ENCODE measurements at regions not wholly inside any gene's neighbourhood (a gene's known extent, or its start where the extent isn't known, plus 50 kb on each side); places are given as distances from the start of the nearest gene placed in this dataset.

DNA sequence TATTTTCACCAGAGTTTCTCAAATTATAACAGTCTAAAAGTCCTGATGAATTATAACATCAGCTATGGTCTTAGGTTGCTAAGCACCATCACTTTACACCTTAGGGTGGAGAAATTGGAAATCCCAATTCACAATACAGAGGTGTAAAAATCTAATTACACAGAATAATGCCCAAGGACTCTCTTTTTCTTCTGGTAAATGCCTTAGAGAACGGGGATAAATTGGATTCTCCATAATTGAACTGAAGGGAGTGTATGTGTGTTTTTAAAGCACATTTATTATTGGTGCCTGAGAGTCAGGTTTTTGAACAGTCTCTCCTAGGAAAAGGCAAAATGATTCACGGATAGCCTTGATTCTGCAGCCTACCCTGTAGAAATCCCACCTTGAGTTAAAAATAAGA lies 66.8 kb downstream of the NIBAN1 start:
- no peak for TF ChIP-seq CHD2 (IDR thresholded peaks at IDR 0.05; ENCODE audit: low read depth, low read length)
- no peak for TF ChIP-seq ZNF616 (CRISPR knock-in tag; IDR thresholded peaks at IDR 0.05; ENCODE audit: low read depth)
- TF ChIP-seq, protein P1, sequence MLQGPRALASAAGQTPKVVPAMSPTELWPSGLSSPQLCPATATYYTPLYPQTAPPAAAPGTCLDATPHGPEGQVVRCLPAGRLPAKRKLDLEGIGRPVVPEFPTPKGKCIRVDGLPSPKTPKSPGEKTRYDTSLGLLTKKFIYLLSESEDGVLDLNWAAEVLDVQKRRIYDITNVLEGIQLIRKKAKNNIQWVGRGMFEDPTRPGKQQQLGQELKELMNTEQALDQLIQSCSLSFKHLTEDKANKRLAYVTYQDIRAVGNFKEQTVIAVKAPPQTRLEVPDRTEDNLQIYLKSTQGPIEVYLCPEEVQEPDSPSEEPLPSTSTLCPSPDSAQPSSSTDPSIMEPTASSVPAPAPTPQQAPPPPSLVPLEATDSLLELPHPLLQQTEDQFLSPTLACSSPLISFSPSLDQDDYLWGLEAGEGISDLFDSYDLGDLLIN (CRISPR knock-in tag; IDR thresholded peaks at IDR 0.05; ENCODE audit: borderline replicate concordance), result no peak
- TF ChIP-seq, protein P2, sequence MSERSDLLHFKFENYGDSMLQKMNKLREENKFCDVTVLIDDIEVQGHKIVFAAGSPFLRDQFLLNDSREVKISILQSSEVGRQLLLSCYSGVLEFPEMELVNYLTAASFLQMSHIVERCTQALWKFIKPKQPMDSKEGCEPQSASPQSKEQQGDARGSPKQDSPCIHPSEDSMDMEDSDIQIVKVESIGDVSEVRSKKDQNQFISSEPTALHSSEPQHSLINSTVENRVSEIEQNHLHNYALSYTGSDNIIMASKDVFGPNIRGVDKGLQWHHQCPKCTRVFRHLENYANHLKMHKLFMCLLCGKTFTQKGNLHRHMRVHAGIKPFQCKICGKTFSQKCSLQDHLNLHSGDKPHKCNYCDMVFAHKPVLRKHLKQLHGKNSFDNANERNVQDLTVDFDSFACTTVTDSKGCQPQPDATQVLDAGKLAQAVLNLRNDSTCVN (CRISPR knock-in tag; IDR thresholded peaks at IDR 0.05; ENCODE audit: borderline replicate concordance), result no peak
- TF ChIP-seq KDM5A (IDR thresholded peaks at IDR 0.05; ENCODE audit: borderline replicate concordance, low read length), result no peak
- no peak for TF ChIP-seq PAXIP1 (CRISPR knock-in tag; conservative IDR thresholded peaks at IDR 0.05)
- TF ChIP-seq HOXA9 (CRISPR knock-in tag; IDR thresholded peaks at IDR 0.05; ENCODE audit: borderline replicate concordance), result no peak
- TF ChIP-seq AGO2 (optimal IDR thresholded peaks at IDR 0.05; ENCODE audit: low read depth, low read length), result no peak
- TF ChIP-seq EP300 (IDR thresholded peaks at IDR 0.05; ENCODE audit: low read depth in 2 of 2, low read length in 2 of 2), result no peak
- TF ChIP-seq EP300 (CRISPR knock-in tag; IDR thresholded peaks at IDR 0.05; ENCODE audit: borderline replicate concordance), result no peak
- no peak for TF ChIP-seq ZNF572 (CRISPR knock-in tag; IDR thresholded peaks at IDR 0.05)
- no peak for TF ChIP-seq ZNF234 (CRISPR knock-in tag; conservative IDR thresholded peaks at IDR 0.05)
- TF ChIP-seq GATAD1 (CRISPR knock-in tag; IDR thresholded peaks at IDR 0.05), result no peak
- no peak for TF ChIP-seq ZSCAN22 (CRISPR knock-in tag; IDR thresholded peaks at IDR 0.05)
- no peak for TF ChIP-seq ZNF577 (CRISPR knock-in tag; IDR thresholded peaks at IDR 0.05; ENCODE audit: borderline replicate concordance, low read depth)
- TF ChIP-seq ZFP36 (IDR thresholded peaks at IDR 0.05; ENCODE audit: borderline replicate concordance, low read depth, low read length, partially characterized antibody), result no peak
- no peak for TF ChIP-seq ZNF7 (CRISPR knock-in tag; IDR thresholded peaks at IDR 0.05)
- intact Hi-C loops (cut with micrococcal nuclease; ENCODE audit: unreplicated experiment), result no loop called here
- DNase-seq (ENCODE audit: low spot score) (no peak), ATAC-seq (no peak), FAIRE-seq (no peak)
- H3K4me1 ChIP-seq (ENCODE audit: insufficient read depth, low read length), result no peaks in the 10 kb centered on the region
- H3K4me3 ChIP-seq (replicated peaks in 1 of 3; ENCODE audit: insufficient read depth in 1 of 3, low read depth in 2 of 3, low read length in 3 of 3), result no peak overlapping the region
- no peaks in the 10 kb centered on the region for H3K9me3 ChIP-seq (ENCODE audit: low read length)
- H3K4me2 ChIP-seq (ENCODE audit: low read depth, low read length), result no peak overlapping the region
- ChIA-PET POLR2A (no interaction called here), CTCF (ENCODE audit: low intra/inter-chr PET ratio, low total read pairs) (no interaction called here)
- H3K36me3 ChIP-seq (replicated peaks in 1 of 2; ENCODE audit: control insufficient read depth in 1 of 2, insufficient read depth in 2 of 2, low read length in 2 of 2), result no peaks in the 10 kb centered on the region
- BruUV-seq (replicated peaks), result no TSS peak
- H4K20me1 ChIP-seq (ENCODE audit: insufficient read depth, low read length), result no peaks in the 10 kb centered on the region
- no peak overlapping the region for H3K27ac ChIP-seq (ENCODE audit: extremely low read length, insufficient read depth, low read length)
- no peak overlapping the region for H2AFZ ChIP-seq (ENCODE audit: low read length)
- no peaks in the 10 kb centered on the region for H3K79me2 ChIP-seq (ENCODE audit: insufficient read depth, low read length)
- in situ Hi-C loops (cut with HindIII; ENCODE audit: extremely low pct_ligation_motif_present, low pct_unique_long_range_greater_than_20kb), result no loop called here
- no peaks in the 10 kb centered on the region; a peak in 2 of 5 replicates for H3K27me3 ChIP-seq (ENCODE audit: control insufficient read depth in 1 of 2, insufficient read depth in 2 of 2, low read length in 2 of 2)
- 2% methylated on average over 2 of the region's 2 CpGs for whole genome bisulfite sequencing (ENCODE audit: low lambda C conversion rate)
- no peak overlapping the region for H3K9ac ChIP-seq (ENCODE audit: insufficient read depth, low read depth, low read length)
